ENCODE measurements at regions not wholly inside any gene's neighbourhood (a gene's known extent, or its start where the extent isn't known, plus 50 kb on each side); places are given as distances from the start of the nearest gene placed in this dataset.

DNA sequence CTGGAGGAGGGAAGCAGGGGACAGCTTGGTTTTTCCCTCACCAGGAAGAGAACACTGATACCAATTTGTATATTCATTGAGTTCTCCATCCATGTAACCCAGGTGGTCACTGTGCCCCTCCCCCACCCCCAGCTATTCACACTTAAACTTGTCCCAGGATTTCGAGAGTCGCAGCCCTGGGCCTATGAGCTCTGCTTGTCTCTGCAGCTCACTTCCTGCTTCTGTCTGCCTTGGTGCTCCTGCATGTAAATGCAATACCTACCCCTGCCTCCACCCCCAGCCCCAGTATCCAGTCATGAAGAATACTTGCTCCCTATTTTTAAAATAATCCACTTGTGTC, 452.2 kb downstream of the BCL11B start:
- no peak for DNase-seq

DNA sequence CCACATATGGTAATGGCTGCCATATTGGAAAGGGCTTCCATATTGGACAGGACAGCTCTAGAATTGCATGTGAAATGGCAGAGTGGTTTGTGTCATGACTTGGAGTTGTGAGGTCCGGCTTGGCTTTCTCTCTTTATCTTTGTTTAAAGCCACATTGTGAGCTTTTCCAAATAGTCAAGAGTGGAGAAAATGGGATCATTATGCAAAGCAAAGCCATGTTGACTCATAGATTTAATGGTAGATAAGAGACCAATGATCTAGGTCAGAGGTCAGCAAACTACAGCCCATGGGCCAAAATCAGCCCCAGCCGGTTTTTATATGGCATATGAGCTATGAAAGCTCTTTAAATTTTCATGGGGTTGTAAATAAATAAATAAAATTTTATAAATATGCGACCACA, 449.1 kb downstream of the BCL11B start:
- no peak for DNase-seq

DNA sequence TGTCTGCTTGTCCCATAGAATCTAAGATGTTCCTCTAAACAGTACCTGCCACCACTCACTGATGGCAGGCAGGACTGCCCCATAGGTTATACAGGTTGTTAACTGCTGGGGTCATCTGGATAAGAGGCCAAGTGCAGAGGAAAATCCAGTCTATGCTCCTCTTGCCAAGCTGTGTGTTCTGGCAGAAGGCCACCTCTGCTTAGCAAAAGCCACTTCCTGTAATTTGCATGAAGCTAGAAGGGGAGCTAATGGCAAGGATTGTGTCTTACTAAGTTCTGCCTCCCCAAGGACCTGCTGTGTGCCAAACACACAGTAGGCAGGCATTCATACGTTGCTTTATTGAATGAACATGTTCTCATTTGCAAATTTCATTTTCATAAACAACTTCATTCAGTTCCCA, 445.4 kb downstream of the BCL11B start:
- no peak for DNase-seq

DNA sequence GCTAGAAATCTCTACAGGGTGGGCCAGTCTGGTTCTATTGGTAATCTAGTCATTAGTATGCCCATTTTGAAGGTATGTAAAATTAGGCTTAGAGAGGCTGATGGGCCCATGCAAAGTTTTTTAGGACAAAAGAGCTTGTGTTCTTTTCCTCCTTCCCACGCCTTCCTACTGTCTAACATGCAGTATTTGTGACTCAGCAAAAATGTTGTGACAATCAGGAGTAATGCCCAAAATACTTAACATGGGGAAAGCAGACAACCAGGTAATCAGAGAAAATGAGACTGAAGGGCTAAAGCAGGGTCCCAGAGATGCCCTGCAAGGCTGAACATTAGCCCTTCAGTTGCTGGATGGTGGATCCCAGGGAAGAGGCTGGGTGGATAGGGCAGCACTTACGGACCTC, 437.9 kb downstream of the BCL11B start:
- no peak for DNase-seq

DNA sequence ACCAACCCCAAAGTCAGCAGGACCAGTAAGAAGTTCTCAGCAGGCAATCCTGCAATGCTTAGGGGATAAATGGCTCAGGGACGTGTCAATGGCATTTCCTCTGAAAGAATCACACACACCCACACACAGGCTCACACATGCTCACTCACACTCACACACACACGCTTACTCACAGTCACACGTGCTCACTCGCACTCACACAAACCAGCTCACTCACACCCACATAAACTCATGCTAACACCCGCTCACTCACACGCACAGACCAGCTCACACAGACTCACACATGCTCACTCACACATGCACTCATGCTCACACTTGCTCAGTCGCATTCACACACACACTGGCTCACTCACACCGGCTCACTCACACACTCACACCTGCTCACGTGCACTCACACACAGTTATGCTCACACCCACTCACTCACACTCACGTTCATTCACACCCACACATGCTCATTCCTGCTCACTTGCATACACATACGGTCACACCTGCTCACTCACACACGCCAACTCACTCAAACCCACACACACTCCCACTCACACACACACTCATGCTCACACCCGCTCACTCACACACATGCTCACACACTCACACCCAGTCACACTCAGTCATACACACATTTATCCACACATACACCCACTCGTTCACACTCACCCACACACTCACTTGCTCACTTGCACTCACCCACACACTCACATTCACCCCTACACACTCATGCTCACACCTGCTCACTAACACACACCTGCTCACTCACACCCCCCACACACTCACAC, 436.8 kb downstream of the BCL11B start:
- no peak for DNase-seq

DNA sequence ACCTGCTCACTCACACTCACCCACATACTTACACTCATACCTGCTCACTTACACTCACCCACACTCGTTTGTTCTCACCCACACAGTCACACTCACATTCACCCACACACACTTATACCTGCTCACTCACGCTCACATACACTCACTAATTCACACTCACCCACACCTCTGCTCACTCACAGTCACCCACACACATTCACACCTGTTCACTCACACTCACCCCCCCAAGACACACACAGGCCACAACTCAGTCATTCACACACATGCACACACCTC, 436.2 kb downstream of the BCL11B start:
- no peak for DNase-seq

DNA sequence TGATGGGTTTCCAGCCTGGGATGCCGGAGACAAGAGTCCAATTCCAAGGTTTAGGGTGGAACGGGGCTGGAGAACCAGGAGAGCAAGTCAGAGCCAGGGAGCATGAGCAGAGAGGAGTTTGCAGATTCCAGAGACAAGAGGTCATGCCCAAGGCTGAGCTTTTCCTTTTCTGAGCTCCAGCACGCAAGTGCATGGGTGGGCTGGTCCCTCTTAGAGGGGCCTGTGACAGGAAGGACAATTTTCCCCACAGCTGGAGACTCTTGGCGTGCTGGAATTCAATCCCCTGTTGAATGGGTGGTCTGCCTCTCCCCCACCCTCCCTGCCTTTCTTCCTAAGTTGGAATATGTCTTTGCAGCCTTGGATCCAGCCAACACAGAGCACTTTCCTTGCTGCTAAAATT, 431.9 kb downstream of the BCL11B start:
- no peak for DNase-seq

DNA sequence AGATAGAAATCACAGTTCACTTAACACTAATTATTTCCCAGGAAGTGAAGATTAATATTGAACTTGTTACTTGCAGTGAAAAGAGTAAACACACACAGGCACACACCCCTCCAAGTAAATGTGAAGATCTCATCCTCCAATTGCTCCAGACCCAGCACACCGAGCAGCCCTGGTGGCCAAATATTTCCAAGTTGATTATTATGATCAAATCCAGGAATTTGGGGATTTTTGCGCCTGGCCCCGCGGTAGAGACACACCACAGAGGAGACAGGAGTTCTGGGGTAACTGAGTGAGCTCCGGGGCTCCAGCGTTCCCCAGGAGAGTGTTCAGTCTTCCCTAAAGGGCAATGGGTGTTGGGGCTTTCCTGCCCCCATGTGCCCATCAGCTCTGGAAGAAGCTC, 431.5 kb downstream of the BCL11B start:
- DNase-seq = no peak

DNA sequence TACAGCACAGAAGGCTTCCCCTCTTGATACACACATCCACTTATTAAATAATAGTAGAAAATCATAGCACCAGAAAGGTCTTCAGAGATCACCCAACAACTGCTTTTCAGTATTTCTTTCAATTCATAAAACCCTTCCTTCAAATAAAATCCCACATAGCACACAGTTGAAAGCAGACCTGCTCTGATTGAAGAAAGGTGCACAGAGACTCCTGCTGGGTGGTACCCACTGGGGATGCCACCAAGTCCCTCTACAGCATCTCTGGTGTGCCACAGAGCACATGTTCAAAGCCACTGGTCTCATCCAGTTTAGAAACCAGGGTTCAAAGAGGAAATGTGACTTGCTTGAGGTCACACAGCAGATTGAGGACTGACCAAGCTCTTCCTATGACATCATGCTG, 427.5 kb downstream of the BCL11B start:
- no peak for DNase-seq

DNA sequence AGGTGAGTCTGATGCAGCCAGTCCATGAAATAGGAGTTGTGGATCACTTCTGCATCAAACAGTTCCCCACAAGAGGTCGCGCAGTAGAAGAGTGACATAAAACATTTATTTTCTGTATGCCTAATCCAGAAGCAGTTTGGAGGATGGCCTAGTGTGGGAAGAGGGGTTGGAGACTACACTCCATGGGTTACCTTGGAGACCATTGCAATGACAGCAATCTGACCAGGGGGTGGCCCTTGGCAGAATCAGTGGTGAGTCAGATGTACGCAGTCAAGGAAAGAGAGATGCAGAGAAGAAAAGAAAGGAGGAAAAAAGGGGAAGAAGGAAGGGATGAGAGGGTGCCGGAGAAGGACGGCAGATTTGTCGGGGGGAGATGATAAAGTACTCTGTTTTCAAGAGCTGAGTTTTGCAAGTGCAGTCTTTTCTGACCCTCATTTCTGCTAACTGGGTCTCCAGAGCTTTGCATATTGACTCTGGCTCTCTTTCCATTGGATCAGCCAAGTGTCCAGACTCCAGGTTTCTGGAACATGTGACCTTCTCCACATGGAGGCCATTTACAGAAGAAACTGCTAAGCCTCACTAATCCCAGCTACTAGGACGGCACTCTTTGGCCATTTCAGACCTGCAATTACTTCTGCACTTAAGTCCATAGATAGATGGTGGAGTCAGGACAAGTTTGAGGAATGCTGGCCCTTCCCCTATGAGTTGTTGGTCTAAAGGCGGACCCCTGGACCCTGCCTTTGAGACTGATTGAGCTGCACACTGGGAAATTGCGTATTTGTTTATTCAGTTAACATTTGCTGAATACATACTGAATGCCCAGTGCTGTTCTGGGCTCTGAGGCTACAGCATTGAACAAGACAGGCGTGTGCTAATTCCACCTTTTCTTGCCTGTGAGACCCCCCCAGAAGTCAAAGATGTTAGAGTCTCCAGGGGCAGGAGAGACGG, 424.2 kb downstream of the BCL11B start:
- DNase-seq = no peak

DNA sequence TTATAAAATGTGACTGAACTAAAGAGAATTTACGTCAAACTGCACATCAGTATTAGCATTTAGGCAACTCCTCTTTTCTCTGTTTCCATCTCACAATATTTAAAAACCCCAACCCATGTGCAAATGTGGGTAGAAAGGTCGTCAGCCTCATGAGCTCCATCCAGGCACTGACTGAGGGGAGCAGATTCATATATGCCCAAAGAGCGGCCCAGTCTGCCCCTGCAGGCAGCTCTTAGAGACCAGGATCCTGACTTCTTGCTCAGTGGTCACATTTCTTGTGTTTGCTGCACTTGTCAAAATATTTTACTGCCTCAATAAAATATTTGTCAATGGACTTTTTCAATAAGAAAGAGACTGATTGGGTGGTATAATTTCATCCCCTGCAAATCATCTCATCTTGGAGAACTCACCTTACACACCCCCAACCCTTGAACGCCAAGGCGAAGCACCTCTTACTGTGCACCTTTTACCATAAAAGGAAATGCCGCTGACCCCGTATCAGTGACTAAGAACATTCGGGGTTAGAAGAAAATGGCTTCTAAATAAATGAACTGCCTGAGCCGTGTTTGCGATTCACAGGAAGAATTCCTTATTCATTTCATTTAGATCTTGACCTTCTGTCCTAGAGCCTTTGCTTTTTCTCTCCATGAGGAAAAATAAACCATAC, 418.8 kb downstream of the BCL11B start:
- DNase-seq = no peak

DNA sequence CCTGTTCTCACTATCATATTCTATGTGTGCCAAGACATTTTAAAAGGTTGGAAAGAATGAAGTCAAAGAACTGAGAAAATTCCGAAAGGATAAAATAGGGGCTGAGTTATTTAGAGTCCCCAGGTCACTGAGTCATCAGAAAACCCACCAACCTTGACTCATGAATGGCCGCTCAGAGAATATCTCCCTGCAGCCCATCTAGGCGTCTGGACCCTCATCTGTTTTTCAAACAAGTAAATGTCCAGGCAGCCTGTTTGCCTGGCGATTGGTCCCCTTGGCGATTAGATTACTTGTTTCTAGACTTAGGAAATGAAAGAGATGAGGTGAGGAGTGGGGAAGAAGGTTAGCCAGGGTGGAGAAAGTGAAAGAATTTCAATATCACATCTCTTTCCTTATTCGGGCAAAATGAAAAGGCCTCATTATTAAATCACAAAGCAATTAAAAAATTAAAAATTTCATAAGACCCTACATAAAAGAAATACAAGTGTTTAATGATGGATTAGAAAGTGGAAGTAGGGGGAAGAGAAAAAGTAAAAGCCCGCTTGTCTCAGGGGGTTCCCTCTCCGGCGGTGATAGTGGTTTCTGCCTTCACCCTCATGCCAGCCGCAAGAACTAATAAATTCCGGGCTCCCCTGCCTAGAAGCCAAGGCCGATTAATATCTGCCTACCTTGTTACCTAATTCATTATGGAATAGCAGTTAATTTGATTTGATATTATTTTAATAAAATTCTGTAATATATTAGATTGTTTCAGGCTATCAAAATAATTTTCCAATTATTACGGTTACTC, 415.9 kb downstream of the BCL11B start:
- DNase-seq = no peak

DNA sequence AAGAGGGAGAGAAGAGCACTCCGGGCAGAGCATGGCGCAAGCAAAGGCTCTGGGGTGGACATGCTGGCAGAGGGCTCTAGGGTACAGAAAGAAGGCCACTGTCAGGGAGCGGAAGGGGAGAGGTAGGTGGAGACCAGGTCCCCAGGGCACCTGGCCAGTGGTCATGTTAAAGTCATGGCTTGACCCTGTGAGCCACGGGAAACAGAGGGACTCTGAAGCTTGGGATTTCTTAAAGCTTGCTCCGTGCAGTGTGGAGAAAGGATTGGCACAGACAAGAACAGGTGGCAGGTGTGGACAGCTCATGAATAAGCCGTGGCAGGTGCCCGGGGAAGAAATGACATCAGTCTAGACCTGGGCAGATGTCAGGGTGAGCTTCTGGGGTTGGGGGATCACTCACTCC, 413.8 kb downstream of the BCL11B start:
- no peak for DNase-seq

DNA sequence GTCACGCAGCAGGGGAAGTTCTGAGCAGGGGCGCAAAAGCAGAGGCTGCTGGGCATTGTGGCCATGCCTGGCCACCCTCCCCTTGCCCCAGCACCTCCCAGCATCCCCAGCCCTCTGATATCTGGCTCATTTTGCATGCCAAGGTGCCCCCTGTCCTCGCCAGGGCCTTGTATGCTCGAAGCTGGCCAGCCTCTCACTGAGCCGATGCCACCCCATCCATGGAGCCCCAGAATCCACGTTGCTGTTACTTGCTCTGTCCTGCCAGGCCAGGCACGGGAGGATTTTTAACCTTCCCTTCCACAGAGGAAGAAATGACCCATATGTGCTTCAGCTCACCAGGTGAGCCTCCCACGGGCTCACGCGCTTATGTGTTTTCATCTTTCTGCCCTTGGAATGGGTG, 413.4 kb downstream of the BCL11B start:
- no peak for DNase-seq

DNA sequence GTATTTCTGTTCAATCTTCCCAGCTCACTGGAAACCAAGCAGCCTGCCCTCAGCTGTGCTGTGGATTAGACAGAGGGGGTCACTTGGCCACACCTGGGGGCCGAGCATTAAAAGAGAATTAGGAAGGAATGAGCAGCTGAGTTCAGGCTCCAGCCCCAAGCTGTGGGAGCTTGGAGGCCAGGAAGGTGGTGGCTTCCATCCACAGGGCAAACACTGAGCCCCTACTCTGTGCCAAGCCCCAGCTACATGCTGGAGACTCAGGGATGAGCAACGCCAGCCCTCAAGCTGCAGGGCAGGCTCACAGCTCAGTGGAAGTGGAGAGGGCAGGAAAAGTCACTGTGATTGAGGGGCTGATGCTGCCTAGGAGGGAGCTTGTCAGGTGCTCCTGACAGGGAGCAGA, 412.7 kb downstream of the BCL11B start:
- no peak for DNase-seq

DNA sequence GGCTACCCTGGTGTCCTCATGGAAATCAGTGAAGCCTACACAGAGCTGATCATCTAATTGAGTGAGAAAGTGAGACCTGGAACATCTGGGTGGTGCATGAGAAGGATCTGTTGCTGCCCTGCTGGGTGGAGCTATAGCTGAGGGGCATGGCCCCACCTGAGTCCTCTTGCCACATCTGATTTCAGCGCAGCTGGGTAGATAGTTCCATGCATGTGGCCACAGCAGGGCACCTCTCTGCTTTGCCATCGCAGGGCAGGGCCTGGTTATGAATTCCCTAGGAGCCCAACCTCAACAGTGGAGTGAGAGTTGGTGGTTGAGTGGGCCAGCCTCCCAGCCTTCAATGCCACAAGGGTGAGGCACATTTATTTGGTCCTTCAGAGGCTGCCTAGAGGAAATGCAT, 407.8 kb downstream of the BCL11B start:
- no peak for DNase-seq

DNA sequence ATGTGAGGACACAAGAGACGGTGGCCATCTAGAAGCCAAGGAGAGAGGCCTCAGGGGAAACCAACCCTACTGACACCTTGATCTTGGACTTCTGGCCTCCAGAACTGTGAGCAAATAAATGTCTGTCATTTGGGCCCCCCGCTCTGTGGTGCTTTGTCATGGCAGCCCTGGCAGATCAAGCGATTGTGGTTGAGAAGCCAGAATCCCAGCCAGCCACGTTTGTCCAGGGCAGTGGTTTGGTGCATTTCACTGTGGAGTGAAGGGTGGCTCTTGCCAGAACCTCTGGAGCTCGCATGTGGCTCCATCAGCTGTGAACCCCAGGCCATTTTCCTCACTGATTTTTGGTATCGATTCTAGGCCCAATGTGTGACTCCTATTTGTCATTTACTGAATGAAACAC, 404.9 kb downstream of the BCL11B start:
- DNase-seq = no peak

DNA sequence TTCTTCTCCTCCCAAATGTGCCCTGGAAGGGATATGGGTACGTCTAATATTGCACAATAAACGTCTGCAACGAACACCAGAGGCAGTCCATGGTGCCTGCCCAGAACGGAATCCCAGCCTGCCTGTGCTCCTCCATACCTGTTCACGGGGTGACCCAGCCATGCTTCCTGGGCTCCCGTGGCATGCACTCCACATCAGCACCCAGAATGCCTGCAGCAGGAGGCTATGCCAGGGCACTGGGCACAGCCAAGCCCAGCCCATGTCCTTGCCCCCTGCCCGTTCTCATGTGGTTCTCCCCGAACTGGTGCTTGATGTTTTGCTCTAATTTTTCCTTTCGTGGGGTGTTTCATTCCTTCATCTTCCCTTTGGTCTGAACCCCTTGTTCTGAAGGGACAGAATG, 404.3 kb downstream of the BCL11B start:
- DNase-seq = no peak

DNA sequence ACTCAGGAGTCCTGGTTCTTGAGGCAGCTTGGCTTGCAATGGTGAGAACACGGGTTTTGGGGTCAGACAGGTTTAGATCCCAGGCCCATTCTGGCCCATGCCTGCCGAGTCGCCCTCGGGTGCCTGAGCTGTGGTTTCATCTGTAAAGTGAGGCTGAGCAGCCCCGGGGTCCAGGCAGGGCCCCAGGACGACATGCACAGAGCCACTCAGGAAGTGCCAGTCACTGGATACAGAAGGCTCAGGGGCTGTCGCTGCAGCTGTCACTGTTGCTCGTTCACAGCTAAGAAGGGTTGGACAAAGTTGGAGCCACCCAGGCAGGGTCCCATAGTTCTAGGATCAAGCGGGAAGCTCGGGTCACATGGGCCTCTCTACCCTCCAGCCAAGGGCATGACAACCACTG, 403.1 kb downstream of the BCL11B start:
- DNase-seq = no peak

DNA sequence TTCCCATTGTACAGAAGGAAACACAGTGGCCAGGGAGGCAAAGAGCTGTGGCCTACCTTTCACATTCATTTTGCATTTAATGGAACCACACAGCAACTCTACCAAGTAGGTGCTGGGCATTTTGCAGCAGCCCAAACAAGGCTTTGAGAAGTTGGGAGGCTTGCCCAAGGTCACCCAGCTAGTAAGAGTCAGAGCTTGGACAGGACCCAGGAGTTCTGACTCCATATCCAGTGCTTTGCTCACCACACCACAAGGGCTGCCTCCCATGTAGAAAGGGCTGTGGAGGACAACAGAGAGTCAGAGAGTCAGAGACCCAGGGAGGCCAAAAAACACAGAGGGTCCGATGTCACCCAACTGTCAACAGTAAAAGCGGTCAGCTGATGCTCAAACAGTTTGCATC, 400.2 kb downstream of the BCL11B start:
- peak; percentile 39 for DNase-seq

DNA sequence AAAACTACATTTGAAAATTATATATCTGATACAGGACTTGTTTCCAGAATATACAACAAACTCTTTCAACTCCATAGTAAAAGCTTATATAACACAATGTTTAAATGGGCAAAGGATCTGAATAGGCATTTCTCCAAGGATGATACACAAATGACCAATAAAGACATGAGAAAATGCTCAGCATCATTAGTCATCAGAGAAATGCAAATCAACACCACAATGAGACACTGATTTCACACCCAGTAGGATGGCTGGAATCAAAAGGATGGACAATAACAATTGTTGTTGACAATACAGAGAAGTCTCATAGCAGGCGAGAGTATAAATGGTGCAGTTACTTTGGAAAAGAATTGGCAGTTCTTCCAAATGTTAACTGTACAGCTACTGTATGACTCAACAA, 394.9 kb downstream of the BCL11B start:
- DNase-seq = no peak

DNA sequence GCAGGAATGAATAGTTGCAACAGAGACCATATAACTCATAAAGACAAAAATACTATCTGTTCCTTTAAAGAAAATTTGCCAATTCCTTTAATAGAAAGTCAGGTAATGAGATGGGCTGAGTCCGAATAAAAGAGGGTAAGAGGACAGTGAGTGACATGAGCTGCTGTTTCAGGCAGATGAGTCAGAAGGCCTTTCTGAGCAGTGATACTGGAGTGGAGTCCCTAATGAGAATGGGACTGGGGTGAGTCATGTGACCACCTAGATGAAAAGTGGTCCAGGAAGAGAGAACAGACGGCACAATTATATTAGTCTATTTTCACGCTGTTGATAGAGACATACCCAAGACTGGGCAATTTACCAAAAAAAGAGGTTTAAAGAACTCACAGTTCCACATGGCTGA, 393.7 kb downstream of the BCL11B start:
- DNase-seq = no peak

DNA sequence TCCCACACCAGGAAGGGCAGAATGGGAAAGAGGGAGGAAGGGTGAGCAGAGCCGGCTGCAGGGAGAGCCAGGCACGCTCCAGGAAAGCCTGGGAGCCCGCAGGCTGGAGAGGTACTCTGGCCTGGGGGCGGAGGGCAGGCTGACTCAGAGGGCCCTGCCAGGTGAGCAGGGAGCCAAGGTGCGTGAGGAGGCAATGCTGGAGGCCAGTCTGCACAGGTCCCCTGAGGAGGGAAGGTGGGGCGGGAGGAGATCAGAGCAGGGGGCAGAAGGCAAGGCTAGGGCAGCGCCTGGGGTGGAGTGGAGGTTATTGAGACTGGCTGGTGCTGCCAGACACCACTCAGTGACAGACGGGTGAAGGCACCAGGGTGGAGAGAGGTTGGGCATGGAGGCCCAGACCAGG, 385.0 kb downstream of the BCL11B start:
- DNase-seq = no peak

Data from fibroblast of upper back skin (primary cell).